Dedifferentiated amniotic fluid mesenchymal stem cell (primary cell): ENCODE measurements at regions not wholly inside any gene's neighbourhood (a gene's known extent, or its start where the extent isn't known, plus 50 kb on each side); places are given as distances from the start of the nearest gene placed in this dataset.

ENCODE experiments used
- DNase-seq: peaks from one replicate; pipeline ENCODE4 v3.0.0-alpha.2; 2016; ENCODE audit errors: extremely low spot score

DNA sequence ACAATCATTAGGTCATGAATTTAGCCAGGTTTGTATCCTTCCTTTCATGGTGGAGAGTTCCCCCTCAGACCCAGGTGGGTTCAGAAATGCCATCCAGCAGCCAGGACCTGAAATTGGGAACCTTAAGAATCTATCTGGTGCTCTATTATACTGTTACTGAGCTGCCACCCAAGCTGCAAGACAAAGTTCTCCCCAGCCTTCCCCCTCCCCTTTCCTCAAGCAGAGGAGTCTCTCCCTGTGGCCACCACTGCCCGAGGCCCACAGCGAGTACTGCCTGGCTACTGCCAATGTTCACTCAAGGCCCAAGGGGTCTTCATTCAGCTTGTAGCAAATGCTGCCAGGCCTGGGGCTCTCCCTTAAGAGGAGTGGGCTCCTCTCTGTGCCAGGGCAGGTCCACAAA, 133.8 kb downstream of the TMEM38B start:
- no peak for DNase-seq

GRCh38 chr9:105828596-105829213, 134.4 kb downstream of the TMEM38B start:
- no peak for DNase-seq

GRCh38 chr9:105830461-105830860, 136.1 kb downstream of the TMEM38B start:
- no peak for DNase-seq

- no peak for DNase-seq
These were observed 137.9 kb downstream of the TMEM38B start for GRCh38 chr9:105832096-105832710.

GRCh38 chr9:105833271-105833975, 139.1 kb downstream of the TMEM38B start:
- no peak for DNase-seq

- DNase-seq, result no peak
These were observed 140.1 kb downstream of the TMEM38B start for GRCh38 chr9:105834404-105834803.

- no peak for DNase-seq
These were observed 141.4 kb downstream of the TMEM38B start for GRCh38 chr9:105835721-105836120.

DNA sequence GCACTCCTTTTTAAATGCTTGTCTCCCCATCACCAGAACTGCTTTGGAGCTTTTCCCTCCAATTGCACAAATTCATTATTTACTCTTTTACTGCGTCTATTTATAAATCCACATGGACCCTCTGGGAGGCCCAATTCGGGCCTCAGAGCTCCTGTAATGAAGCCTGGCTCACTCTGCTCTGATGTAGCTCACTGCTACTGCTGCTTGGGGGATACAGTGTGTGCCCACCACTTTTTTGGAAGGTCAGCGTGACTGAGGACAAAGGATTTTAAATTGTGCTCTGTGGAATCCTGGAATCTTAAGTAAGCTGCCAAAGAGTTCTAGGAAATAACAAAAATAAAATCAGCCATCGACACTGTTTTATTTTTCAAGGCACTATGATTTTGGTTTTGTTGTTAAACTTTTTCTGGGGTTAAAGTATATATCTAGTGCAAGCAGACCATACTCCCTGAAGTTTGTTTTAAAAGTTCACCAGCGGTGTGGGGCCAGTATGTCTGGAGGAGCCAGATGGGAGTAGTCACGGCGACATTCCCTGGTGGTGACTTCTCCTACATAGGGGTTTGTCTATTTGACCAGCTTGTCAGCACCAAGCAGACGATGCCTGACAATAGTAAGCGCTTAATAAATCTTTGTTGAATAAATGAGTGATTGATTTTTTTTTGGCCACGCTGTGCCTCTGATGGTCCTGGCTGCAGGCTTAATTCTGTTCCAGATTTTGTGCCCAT, 142.8 kb downstream of the TMEM38B start:
- no peak for DNase-seq

DNA sequence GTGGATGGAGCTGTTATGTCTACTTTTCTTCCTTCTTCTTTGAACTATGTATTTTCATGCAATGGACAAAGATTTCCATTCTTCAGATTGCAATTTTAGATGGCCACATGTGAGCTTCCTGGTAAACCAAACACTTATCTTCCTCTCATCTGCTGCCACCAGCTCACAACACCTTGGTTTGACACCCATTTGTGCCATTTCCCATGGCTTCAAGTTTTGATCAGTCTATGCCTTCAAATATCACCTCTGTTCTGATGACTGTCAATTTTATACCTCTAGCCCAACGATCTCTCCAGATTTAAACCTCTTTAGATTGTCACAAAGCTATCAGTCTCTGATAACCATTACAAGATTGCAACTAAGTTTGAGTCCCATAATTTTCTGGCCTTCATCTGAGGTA, 147.2 kb downstream of the TMEM38B start:
- DNase-seq, result no peak

GRCh38 chr9:105842023-105842644, 147.8 kb downstream of the TMEM38B start:
- DNase-seq, result no peak

- DNase-seq, result no peak
These were observed 152.5 kb downstream of the TMEM38B start for GRCh38 chr9:105846825-105847224.

GRCh38 chr9:105850852-105851500, 156.6 kb downstream of the TMEM38B start:
- no peak for DNase-seq

DNA sequence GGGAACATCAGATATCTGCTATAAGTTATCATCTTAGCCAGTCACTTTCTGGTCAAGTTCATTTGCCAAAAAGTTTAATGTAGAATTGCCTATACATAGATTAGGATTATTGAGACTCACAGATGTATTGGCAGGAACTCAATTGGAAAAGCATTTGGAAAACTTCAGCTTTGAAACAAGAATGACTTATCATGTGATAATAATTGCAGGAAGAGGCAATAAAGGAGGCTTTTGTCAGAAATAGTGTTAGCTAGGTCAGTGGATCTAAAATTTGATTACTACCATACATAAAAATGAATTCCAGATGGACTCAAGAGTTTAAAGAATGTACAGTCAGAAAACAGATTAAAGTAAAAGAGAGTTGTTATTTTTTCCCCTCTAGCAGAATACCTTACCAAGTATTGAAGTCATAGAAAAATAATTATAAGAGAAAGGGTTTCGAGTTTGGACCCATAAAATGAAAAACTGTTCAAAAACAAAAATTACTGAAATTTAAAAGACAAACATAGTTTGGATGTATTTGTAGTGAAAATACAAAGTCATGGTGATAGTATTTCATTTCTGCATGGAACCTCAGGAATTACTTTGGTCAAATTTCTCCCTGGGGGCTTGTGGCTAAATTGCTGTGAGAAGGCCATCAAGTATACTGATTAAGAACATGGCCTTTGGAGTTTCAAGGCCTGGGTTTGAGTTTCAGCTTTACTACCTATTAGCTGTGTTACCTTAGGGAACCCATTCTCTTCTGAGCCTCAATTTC, 159.9 kb downstream of the TMEM38B start:
- DNase-seq, result peak; percentile 20

GRCh38 chr9:105854783-105855724, 160.7 kb downstream of the TMEM38B start:
- no peak for DNase-seq

DNA sequence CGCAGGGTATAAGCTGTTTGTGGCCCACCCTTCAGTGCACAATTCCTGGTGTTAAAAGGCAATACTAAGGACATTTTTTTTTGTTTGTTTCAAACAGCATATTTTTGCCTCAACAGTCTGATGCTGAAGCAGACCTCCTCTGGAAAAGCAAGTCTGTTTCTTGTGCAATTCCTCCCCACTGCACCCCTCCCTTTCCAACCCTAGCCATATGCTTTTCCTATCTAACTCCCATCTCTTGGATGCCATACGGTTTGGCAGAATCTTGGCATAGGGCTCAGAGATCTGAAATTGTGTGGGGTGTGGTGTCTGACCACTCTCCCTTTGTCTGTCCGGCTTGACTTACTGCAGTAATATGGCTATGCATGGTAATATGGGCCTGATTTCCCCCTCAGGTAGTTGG, 161.6 kb downstream of the TMEM38B start:
- DNase-seq, result no peak

DNA sequence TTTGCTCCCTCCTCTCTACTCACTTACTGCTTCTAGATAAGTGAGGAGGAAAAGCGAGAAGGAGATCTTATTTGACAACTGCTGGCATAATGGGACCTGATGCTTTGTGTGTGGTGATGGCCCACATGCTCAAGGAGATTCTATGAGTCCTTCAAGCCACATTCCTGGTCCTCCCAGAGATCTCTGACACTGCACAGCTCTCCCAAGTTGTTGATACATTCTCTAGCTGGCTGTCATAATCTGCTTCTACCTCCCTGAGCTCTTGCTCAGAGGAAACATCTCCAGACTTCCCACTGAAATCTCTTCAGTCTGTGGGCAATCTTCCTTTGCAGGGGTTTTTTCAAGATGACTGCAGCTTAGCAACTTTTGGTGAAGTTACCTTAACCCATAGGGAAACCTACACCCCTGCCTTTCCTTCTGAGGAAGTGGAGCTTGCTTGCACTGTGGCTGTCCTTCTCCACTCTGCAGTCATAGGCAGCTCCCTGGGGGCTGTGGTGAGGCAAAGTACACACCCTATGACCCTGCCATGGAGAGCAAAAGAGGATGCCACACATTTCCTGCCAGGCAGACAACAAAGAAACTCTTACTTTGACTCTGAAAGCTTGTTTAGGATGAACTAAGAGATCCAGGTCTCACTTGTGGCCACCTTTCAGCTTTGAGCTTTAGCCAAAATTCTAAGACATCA, 163.8 kb downstream of the TMEM38B start:
- no peak for DNase-seq

- no peak for DNase-seq
These were observed 164.5 kb downstream of the TMEM38B start for GRCh38 chr9:105858877-105859276.

DNA sequence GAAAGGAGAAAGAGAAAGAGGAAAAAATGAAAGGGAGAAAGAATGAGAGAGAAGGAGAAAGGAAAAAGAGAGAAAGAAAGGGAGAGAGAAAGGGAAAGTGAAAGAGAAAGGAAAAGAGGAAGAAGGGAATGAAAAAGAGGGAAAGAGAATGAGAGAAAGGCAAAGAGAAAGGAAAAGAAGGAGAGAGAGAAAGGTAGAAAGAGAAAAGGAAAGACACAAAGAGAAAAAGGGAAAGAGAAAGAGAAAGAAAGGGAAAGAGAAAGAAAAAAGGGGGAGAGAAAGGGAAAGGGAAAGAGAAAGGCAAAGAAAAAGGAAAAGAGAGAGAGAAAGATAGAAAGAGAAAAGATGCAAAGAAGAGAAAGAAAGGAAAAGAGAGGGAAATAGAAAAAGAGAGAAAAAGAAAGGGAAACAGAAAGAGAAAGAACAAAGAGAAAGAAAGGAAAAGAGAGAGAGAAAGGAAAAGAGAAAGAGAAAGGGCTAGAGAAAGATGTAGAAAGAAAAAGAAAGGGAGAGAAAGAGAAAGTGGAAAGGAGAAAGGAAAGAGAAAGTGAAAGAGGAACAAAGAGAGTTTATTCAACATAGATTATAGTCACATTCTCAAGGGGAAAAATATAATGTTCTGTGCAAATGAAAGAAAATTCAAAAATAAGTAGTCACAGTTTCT, 165.2 kb downstream of the TMEM38B start:
- DNase-seq, result no peak

GRCh38 chr9:105860516-105860915, 166.2 kb downstream of the TMEM38B start:
- no peak for DNase-seq
